H1 (cell line): ENCODE measurements at regions not wholly inside any gene's neighbourhood (a gene's known extent, or its start where the extent isn't known, plus 50 kb on each side); places are given as distances from the start of the nearest gene placed in this dataset.

Source experiments
- CHD1 ChIP-seq: IDR thresholded peaks from 2 replicates; pipeline ENCODE4 v1.6.1; 2012; ENCODE audit warnings: low read depth, low read length, improper control_type of control experiment
- CHD7 ChIP-seq: fragments of 300-600 bp; sonication (generic); IDR thresholded peaks from 2 replicates; pipeline ENCODE4 v1.7.1; 2012; ENCODE audit warnings: low read length, moderate library complexity, mild to moderate bottlenecking, inconsistent platforms; ENCODE audit not compliant: insufficient replicate concordance
- JUND ChIP-seq: IDR thresholded peaks from 2 replicates; pipeline ENCODE4 v1.6.1; 2011; ENCODE audit warnings: mild to moderate bottlenecking, improper control_type of control experiment, low read length
- RXRA ChIP-seq: IDR thresholded peaks from 2 replicates; pipeline ENCODE4 v1.6.1; 2011; ENCODE audit warnings: low read depth, mild to moderate bottlenecking, low read length, moderate library complexity; ENCODE audit not compliant: insufficient read depth

GRCh38 chrX:136963973-136964372 is 69.8 kb downstream of the GPR101 start (continued):
- TF ChIP-seq CHD7 = no peak
- TF ChIP-seq RXRA = no peak
- TF ChIP-seq CHD1 = no peak
- TF ChIP-seq JUND = no peak
